HEK293 (cell line): ENCODE measurements at regions not wholly inside any gene's neighbourhood (a gene's known extent, or its start where the extent isn't known, plus 50 kb on each side); places are given as distances from the start of the nearest gene placed in this dataset.

Source experiments
- CTCF ChIA-PET: fragments of 350-600 bp; formaldehyde crosslinking; extraction: SDS; loops from one replicate; lab custom pipeline; 2021; ENCODE audit warnings: antibody characterized with exemption; lab: Yijun Ruan, JAX
- POLR2A ChIA-PET: fragments of 300-600 bp; formaldehyde crosslinking; extraction: SDS; loops from one replicate; lab custom pipeline; 2020; ENCODE audit warnings: antibody characterized with exemption, inconsistent platforms; lab: Yijun Ruan, JAX
- H3K27ac ChIP-seq: fragments of 200-500 bp; sonication (Bioruptor generic); 2 replicates; pipeline ENCODE4 v1.5.1; 2014; ENCODE audit warnings: low read depth, low read length, control low read depth, inconsistent platforms; ENCODE audit errors: extremely low read depth
- H3K36me3 ChIP-seq, 2 experiments: fragments of 200-500 bp in 1 of 2; sonication (Bioruptor generic) in 1 of 2; 1 replicate in 1 of 2; 2 replicates in 1 of 2; pipeline ENCODE4 v1.5.1; 2014 to 2017; ENCODE audit warnings: inconsistent platforms in 2 of 2, low read length in 2 of 2; ENCODE audit not compliant: control insufficient read depth in 2 of 2, insufficient read depth in 1 of 2
- H3K4me1 ChIP-seq: fragments of 200-500 bp; sonication (Bioruptor generic); 2 replicates; pipeline ENCODE4 v1.5.1; 2014; ENCODE audit warnings: mild to moderate bottlenecking, low read length, inconsistent platforms; ENCODE audit not compliant: control insufficient read depth, insufficient read depth
- H3K4me3 ChIP-seq: 2 replicates; pipeline ENCODE4 v1.5.1; 2011; ENCODE audit warnings: low read depth, mild to moderate bottlenecking, control low read depth, low read length, moderate library complexity
- H3K9me3 ChIP-seq: fragments of 200-500 bp; sonication (Bioruptor generic); 2 replicates; pipeline ENCODE4 v1.5.1; 2014; ENCODE audit warnings: low read depth, low read length, inconsistent platforms; ENCODE audit not compliant: control insufficient read depth, insufficient read depth
- MYNN ChIP-seq: fragments of 450-650 bp; formaldehyde crosslinking; IDR thresholded peaks from 2 replicates; pipeline ENCODE4 v1.5.1; 2016; ENCODE audit warnings: missing biosample characterization, missing genetic modification characterization, borderline replicate concordance
- OVOL3 ChIP-seq: fragments of 450-650 bp; formaldehyde crosslinking; IDR thresholded peaks from 2 replicates; pipeline ENCODE4 v1.5.1; 2016; ENCODE audit warnings: missing biosample characterization, missing genetic modification characterization
- SCRT1 ChIP-seq: fragments of 450-650 bp; formaldehyde crosslinking; IDR thresholded peaks from 2 replicates; pipeline ENCODE4 v1.5.1; 2016; ENCODE audit warnings: missing biosample characterization, missing genetic modification characterization, borderline replicate concordance
- ZNF114 ChIP-seq: fragments of 450-650 bp; formaldehyde crosslinking; IDR thresholded peaks from 2 replicates; pipeline ENCODE4 v1.5.0; 2017; ENCODE audit warnings: missing biosample characterization, missing genetic modification characterization
- ZNF174 ChIP-seq: fragments of 450-650 bp; formaldehyde crosslinking; IDR thresholded peaks from 2 replicates; pipeline ENCODE4 v1.5.0; 2017; ENCODE audit warnings: missing biosample characterization, mild to moderate bottlenecking, missing genetic modification characterization
- ZNF175 ChIP-seq: fragments of 450-650 bp; formaldehyde crosslinking; IDR thresholded peaks from 2 replicates; pipeline ENCODE4 v1.5.1; 2016; ENCODE audit warnings: missing biosample characterization, missing genetic modification characterization
- ZNF19 ChIP-seq: fragments of 450-650 bp; formaldehyde crosslinking; IDR thresholded peaks from 2 replicates; pipeline ENCODE4; 2016; ENCODE audit warnings: missing biosample characterization, missing genetic modification characterization, low read depth
- ZNF521 ChIP-seq: fragments of 450-650 bp; formaldehyde crosslinking; IDR thresholded peaks from 2 replicates; pipeline ENCODE4 v1.5.1; 2017; ENCODE audit warnings: missing biosample characterization, mild to moderate bottlenecking, missing genetic modification characterization
- ZNF529 ChIP-seq: fragments of 450-650 bp; formaldehyde crosslinking; IDR thresholded peaks from 2 replicates; pipeline ENCODE4 v1.5.1; 2017; ENCODE audit warnings: missing genetic modification characterization, missing biosample characterization; ENCODE audit not compliant: insufficient replicate concordance
- ZNF549 ChIP-seq: fragments of 450-650 bp; IDR thresholded peaks from 2 replicates; pipeline ENCODE4 v1.5.1; 2018; ENCODE audit warnings: missing biosample characterization, missing genetic modification characterization, mild to moderate bottlenecking, inconsistent platforms, moderate library complexity
- ZNF585B ChIP-seq: fragments of 450-650 bp; formaldehyde crosslinking; IDR thresholded peaks from 2 replicates; pipeline ENCODE4 v1.5.1; 2016; ENCODE audit warnings: missing biosample characterization, missing genetic modification characterization
- ZNF623 ChIP-seq: fragments of 450-650 bp; formaldehyde crosslinking; IDR thresholded peaks from 2 replicates; pipeline ENCODE4 v1.5.1; 2016; ENCODE audit warnings: missing biosample characterization, missing genetic modification characterization
- ZNF629 ChIP-seq: fragments of 450-650 bp; formaldehyde crosslinking; IDR thresholded peaks from 2 replicates; pipeline ENCODE4 v1.5.1; 2017; ENCODE audit warnings: missing biosample characterization, missing genetic modification characterization
- ZNF658 ChIP-seq: fragments of 450-650 bp; formaldehyde crosslinking; IDR thresholded peaks from 2 replicates; pipeline ENCODE4; 2016; ENCODE audit warnings: missing biosample characterization, missing genetic modification characterization
- ZNF791 ChIP-seq: fragments of 450-650 bp; formaldehyde crosslinking; IDR thresholded peaks from 2 replicates; pipeline ENCODE4 v1.5.1; 2016; ENCODE audit warnings: missing biosample characterization, missing genetic modification characterization
- ZNF837 ChIP-seq: fragments of 450-650 bp; formaldehyde crosslinking; IDR thresholded peaks from 2 replicates; pipeline ENCODE4 v1.5.1; 2016; ENCODE audit warnings: missing biosample characterization, missing genetic modification characterization
- ZSCAN23 ChIP-seq: fragments of 450-650 bp; formaldehyde crosslinking; IDR thresholded peaks from 2 replicates; pipeline ENCODE4 v1.5.1; 2016; ENCODE audit warnings: missing biosample characterization, missing genetic modification characterization
- TF ChIP-seq, protein P1 (sequence below): fragments of 450-650 bp; IDR thresholded peaks from 2 replicates; pipeline ENCODE4 v1.5.1; 2018; ENCODE audit warnings: missing biosample characterization, mild to moderate bottlenecking, missing genetic modification characterization
- TF ChIP-seq, protein P2 (sequence below): fragments of 450-650 bp; formaldehyde crosslinking; IDR thresholded peaks from 2 replicates; pipeline ENCODE4 v1.5.1; 2016; ENCODE audit warnings: missing biosample characterization, missing genetic modification characterization, borderline replicate concordance
- TF ChIP-seq, protein P3 (sequence below): fragments of 450-650 bp; formaldehyde crosslinking; IDR thresholded peaks from 2 replicates; pipeline ENCODE4; 2016; ENCODE audit warnings: missing biosample characterization, missing genetic modification characterization

DNA sequence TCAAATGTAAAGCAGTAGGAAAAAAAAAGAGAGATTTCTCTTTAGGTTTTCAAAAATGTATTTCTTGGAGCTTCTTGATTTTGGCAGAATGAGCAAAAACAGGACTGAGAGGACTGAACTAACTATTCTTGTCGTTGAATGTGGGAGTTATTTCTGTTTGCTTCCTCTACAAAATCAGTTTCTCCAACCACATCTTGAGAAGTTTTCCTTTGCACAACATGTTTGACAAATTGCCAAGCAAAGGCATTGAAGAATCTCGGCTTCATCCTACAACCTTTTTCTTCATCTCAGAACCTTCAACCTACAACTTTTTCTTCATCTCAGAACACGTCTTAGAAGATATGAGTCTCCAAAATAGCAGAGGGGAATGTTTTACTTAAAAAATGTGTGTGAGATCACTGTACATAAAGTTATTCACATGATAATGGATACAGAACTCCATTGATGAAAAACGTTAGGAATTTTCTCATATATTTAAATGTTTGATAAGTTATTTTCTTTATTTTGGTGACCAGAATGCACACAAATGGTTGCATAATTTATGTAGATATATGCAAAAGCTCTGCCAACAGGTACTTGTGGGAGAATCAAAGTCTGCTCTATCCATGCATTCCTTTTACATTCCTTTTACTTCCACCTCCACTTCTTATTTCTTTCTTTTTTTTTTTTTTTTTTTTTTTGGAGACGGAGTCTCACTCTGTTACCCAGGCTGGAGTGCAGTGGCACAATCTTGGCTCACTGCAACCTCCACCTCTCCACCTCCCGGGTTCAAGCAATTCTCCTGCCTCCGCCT, 370.0 kb downstream of the KCNJ2 start:
- CTCF ChIA-PET, result no interaction called here
- Histone ChIP-seq H3K9me3 (no peaks in the 10 kb centered on the region), H3K36me3 (no peaks in the 10 kb centered on the region), H3K27ac (no peak overlapping the region), H3K4me1 (no peaks in the 10 kb centered on the region), H3K4me3 (no peak overlapping the region)
- POLR2A ChIA-PET, result no interaction called here
- TF ChIP-seq ZNF658 (tag by site-specific recombination) (no peak), ZNF791 (tag by site-specific recombination) (no peak), ZSCAN23 (tag by site-specific recombination) (no peak), ZNF585B (tag by site-specific recombination) (no peak), MYNN (tag by site-specific recombination) (no peak), ZNF549 (tag by site-specific recombination) (no peak), ZNF629 (tag by site-specific recombination) (no peak), ZNF623 (tag by site-specific recombination) (no peak), ZNF174 (tag by site-specific recombination) (no peak), ZNF521 (tag by site-specific recombination) (no peak), ZNF19 (tag by site-specific recombination) (no peak), ZNF114 (tag by site-specific recombination) (no peak), ZNF529 (tag by site-specific recombination) (no peak), OVOL3 (tag by site-specific recombination) (no peak), SCRT1 (tag by site-specific recombination) (no peak), ZNF837 (tag by site-specific recombination) (no peak), ZNF175 (tag by site-specific recombination) (no peak)
- TF ChIP-seq, protein P1, sequence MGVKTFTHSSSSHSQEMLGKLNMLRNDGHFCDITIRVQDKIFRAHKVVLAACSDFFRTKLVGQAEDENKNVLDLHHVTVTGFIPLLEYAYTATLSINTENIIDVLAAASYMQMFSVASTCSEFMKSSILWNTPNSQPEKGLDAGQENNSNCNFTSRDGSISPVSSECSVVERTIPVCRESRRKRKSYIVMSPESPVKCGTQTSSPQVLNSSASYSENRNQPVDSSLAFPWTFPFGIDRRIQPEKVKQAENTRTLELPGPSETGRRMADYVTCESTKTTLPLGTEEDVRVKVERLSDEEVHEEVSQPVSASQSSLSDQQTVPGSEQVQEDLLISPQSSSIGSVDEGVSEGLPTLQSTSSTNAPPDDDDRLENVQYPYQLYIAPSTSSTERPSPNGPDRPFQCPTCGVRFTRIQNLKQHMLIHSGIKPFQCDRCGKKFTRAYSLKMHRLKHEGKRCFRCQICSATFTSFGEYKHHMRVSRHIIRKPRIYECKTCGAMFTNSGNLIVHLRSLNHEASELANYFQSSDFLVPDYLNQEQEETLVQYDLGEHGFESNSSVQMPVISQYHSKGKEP (tag by site-specific recombination), result no peak
- TF ChIP-seq, protein P2, sequence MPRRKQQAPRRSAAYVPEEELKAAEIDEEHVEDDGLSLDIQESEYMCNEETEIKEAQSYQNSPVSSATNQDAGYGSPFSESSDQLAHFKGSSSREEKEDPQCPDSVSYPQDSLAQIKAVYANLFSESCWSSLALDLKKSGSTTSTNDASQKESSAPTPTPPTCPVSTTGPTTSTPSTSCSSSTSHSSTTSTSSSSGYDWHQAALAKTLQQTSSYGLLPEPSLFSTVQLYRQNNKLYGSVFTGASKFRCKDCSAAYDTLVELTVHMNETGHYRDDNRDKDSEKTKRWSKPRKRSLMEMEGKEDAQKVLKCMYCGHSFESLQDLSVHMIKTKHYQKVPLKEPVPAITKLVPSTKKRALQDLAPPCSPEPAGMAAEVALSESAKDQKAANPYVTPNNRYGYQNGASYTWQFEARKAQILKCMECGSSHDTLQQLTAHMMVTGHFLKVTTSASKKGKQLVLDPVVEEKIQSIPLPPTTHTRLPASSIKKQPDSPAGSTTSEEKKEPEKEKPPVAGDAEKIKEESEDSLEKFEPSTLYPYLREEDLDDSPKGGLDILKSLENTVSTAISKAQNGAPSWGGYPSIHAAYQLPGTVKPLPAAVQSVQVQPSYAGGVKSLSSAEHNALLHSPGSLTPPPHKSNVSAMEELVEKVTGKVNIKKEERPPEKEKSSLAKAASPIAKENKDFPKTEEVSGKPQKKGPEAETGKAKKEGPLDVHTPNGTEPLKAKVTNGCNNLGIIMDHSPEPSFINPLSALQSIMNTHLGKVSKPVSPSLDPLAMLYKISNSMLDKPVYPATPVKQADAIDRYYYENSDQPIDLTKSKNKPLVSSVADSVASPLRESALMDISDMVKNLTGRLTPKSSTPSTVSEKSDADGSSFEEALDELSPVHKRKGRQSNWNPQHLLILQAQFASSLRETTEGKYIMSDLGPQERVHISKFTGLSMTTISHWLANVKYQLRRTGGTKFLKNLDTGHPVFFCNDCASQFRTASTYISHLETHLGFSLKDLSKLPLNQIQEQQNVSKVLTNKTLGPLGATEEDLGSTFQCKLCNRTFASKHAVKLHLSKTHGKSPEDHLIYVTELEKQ, result no peak
- TF ChIP-seq, protein P3, sequence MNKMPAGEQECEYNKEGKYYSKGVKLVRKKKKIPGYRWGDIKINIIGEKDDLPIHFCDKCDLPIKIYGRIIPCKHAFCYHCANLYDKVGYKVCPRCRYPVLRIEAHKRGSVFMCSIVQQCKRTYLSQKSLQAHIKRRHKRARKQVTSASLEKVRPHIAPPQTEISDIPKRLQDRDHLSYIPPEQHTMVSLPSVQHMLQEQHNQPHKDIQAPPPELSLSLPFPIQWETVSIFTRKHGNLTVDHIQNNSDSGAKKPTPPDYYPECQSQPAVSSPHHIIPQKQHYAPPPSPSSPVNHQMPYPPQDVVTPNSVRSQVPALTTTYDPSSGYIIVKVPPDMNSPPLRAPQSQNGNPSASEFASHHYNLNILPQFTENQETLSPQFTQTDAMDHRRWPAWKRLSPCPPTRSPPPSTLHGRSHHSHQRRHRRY (tag by site-specific recombination), result no peak
- TF ChIP-seq, all 188 proteins: peak for 0
